ENCODE measurements at regions not wholly inside any gene's neighbourhood (a gene's known extent, or its start where the extent isn't known, plus 50 kb on each side); places are given as distances from the start of the nearest gene placed in this dataset.

- TF ChIP-seq JUN (CRISPR knock-in tag; IDR thresholded peaks at IDR 0.05) (no peak), CTCF (IDR thresholded peaks at IDR 0.05) (no peak), ZNF317 (CRISPR knock-in tag; IDR thresholded peaks at IDR 0.05; ENCODE audit: borderline replicate concordance, low read depth) (no peak), SP1 (CRISPR knock-in tag; conservative IDR thresholded peaks at IDR 0.05) (no peak), USF2 (CRISPR knock-in tag; IDR thresholded peaks at IDR 0.05) (no peak), ATF3 (CRISPR knock-in tag; conservative IDR thresholded peaks at IDR 0.05) (no peak), MLX (CRISPR knock-in tag; IDR thresholded peaks at IDR 0.05) (no peak), KAT7 (CRISPR knock-in tag; IDR thresholded peaks at IDR 0.05; ENCODE audit: borderline replicate concordance) (no peak), FOXK1 (CRISPR knock-in tag; IDR thresholded peaks at IDR 0.05) (no peak), ATF2 (CRISPR knock-in tag; IDR thresholded peaks at IDR 0.05; ENCODE audit: borderline replicate concordance, low read depth) (no peak), CDX4 (CRISPR knock-in tag; IDR thresholded peaks at IDR 0.05; ENCODE audit: borderline replicate concordance) (no peak), CBFB (CRISPR knock-in tag; IDR thresholded peaks at IDR 0.05; ENCODE audit: low read depth) (no peak), MYBL2 (CRISPR knock-in tag; IDR thresholded peaks at IDR 0.05) (no peak)
Observed at GRCh38 chr12:19657118-19657731, 217.9 kb downstream of the AEBP2 start.
